Frontal cortex (tissue), 3 donors: ENCODE measurements at regions not wholly inside any gene's neighbourhood (a gene's known extent, or its start where the extent isn't known, plus 50 kb on each side); places are given as distances from the start of the nearest gene placed in this dataset.

Experiments used
- DNase-seq, 2 donors: peaks; one replicate each; pipeline ENCODE4 v3.0.0; 2012; ENCODE audit warnings: low spot score in 2 of 2
- FAIRE-seq: peaks from 2 replicates; lab custom pipeline; 2012; peaks lifted over from hg19 to GRCh38; lab: Jason Lieb, UNC
- donor health status: control.
- donor health status: control.
- donor health status: control.

DNA sequence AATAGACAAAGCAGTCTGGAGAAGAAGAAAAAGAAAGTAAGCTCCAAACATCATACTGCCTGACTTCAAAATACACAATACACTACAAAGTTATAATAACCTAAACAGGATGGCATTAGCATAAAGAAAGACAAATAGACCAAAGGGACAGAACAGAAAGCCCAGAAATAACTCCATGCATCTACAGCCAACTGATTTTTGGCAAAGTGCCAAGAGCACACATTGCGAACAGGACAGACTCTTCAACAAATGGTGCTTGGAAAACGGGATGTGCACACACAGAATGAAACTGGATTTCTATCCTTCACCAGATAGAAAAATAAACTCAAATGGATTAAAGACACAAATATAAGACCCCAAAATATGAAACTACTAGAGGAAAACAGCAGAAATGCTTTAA is 66.6 kb upstream of the SPATA31E1 start:
- FAIRE-seq = no peak
- no peak for DNase-seq

DNA sequence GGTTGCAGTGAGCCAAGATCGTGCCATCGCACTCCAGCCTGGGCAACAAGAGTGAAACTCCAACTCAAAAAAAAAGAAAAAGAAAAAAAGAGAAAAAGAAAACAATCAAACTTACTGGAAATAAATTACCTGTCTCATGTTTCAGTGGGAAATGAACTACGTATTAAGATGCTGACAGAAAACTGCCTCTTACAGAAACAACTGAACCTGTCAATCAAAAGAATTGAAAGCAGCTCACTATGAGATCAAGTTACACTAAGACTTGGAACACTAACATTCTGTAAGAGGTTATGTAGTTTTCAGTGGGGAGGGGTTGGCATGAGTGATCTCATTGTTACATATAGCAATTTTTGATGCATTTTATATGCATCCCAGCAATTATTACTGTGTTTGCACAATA is 64.4 kb upstream of the SPATA31E1 start:
- no peak for DNase-seq
- FAIRE-seq = no peak

DNA sequence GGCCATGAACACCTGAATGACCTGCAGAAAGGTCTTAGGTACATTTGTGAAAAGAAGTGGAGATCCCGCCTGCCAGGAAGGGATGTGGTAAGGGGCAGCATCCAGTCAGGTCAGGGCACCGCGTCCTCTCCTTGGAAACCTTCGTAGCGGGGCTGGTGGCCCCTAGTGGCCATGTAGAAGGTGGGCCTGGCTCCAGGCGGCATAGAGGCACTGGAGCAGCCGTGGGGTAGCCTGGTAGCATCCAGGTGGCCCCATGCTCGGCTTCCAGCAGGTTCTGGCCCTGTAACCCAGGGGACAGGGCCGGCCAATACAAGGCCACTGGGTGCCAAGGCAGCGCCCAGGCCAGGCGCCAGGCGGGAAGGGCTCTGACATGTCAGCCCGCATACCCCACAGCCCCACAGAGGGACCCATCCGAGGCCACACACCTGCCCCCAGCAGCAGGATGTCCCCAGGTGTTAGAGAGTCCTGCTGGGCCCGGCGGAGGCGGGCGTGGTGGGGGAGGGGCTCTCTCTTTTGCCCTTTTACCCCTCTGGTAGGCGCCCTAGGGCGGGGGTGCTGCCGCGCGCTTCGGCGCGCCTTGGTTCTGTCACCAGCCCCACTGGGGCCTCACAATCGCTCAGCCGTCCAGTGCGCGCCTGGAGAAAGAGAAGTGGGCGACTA is 58.3 kb upstream of the SPATA31E1 start:
- FAIRE-seq = no peak
- DNase-seq = no peak

DNA sequence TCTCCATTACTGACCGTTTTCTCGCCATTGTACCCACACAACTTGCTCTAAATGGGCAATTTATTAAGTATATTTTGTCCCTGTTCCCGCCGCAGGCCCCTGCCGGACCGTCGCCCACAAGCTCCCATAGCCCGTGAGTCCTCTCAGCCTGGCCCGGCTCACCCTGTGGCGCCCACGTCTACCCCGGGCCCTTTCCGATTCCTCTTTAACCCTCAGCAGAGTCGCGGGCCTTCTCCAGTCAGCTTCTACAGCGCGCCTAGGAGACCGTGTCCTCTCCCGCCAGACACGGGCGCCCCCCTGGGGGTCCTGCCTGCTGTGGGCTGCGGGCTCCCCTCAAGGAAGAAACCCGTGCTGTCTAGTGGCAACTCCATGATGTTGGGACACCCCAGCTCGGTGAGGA is 57.8 kb upstream of the SPATA31E1 start:
- DNase-seq (no peak), FAIRE-seq (no peak)

DNA sequence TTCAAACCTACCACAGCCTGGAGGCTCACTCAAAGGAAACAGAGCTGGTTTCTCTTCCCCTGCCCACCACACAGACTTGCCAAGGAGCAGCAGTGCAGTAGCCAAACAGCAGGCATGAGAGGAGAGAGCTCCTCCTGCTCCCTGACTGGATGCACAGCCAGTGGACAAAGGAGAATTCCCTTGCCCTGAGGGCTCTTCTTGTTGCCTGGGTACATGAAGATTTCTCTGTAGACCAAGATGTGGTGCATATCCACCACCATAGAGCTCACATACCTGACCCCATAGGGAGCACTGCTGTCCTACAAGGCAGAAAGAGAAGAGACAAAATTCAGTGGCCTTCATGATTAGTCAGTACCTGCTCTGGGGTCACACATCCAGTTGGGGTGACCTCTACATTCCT is 56.3 kb upstream of the SPATA31E1 start:
- no peak for FAIRE-seq

DNA sequence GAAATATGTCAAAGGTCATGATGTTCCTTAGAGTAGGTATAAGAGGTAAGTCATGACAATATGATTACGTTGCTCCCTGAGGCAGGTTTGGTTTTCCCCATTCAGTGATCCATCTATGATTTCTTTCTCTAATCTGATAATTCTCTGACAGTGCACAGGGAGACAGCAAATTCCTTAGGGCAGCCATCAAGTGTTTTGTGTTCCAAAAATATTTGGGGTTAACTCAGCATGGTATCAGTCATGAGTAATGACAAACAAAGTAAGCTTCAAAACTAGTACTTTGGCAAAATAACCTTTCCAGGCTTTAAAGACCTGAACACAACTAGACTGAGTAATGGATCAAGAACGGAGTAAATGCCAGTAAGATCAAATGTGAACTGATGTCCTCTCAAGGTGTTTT is 55.3 kb upstream of the SPATA31E1 start:
- no peak for FAIRE-seq
- DNase-seq = no peak

More for the DNA sequence above, 56.3 kb upstream of the SPATA31E1 start:
- DNase-seq = no peak

DNA sequence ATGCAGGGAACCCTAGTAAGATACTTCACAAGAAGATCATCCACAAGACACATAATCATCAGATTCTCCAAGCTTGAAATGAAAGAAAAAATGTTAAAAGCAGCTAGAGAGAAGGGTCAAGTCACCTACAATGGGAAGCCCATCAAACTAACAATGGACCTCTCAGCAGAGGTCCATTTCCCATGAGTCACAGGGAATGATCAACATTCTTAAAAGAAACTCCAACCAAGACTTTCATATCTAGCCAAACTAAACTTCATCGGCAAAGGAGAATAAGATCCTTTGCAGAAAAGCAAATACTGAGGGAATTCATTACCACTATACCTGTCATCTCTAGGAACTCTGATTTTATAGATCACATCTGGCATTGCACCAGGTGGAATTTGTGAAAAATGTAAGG is 52.9 kb upstream of the SPATA31E1 start:
- FAIRE-seq (no peak), DNase-seq (no peak)

DNA sequence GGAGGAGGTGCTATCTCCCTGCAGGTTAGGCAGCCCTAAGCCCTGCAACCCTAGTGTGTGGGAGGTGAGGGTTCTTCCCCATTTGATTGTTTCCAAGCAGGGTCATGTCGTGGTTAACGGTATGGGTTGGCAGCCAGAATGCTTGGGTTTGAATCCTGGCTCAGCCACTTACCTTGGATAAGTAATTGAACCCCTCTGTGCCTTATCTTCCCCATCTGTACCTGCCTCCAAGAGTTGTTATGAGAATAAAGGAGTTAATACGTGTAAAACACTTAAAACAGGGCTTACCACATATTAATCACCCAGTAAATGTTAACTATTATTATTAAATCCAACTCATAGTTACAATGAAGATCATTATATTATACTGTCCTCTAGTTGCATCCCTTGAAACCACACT is 52.2 kb upstream of the SPATA31E1 start:
- no peak for FAIRE-seq

DNA sequence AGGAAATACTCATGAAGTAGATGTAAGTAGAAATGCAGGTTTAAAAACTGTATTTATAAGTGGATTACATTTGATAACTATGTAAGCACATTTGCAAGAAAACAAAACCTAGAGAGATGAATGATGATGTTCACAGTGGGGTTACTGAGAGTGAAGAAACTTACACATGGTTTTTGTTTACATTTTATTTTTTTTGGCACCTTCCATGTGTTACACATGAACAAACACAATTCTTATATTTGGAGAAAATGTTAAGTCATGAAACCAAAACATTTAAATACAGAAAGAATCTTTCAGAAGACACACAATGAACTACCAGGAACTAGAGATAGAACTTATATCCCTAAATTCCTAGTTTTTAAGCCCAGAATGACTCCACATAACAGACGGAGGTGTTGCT is 51.5 kb upstream of the SPATA31E1 start:
- DNase-seq (no peak), FAIRE-seq (no peak)

More for the DNA sequence above, 52.2 kb upstream of the SPATA31E1 start:
- DNase-seq = no peak
